ENCODE measurements at regions not wholly inside any gene's neighbourhood (a gene's known extent, or its start where the extent isn't known, plus 50 kb on each side); places are given as distances from the start of the nearest gene placed in this dataset.
A peak's percentile ranks its signal among the peaks of the same experiment; 100 is the strongest.

DNA sequence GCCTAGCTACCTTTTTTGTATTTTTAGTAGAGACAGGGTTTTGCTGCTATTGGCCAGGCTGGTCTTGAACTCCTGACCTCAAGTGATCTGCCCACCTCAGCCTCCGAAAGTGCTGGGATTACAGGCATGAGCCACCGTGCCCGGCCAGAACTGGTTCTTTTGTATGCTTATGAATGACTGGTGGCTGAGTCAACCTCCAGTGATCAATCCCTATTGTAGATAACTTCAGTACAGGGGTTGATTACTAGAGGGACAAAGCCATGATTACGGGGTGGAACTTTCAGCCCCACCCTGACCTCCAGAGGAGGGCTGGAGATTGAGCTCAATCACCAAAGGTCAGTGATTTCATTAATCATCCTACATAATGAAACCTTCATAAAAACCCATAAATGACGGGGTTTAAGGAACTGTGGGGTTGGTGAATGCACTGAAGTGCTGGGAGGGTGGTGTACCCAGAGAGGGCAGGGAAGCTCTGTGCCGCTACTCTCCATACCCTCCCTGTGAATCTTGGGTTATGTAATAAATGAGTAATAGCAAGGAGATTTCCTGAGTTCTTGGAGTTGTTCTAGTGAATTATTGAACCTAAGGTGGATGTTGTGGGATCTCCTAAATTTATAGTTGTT, 281.8 kb upstream of the CXCR4 start:
- FAIRE-seq, result no peak

DNA sequence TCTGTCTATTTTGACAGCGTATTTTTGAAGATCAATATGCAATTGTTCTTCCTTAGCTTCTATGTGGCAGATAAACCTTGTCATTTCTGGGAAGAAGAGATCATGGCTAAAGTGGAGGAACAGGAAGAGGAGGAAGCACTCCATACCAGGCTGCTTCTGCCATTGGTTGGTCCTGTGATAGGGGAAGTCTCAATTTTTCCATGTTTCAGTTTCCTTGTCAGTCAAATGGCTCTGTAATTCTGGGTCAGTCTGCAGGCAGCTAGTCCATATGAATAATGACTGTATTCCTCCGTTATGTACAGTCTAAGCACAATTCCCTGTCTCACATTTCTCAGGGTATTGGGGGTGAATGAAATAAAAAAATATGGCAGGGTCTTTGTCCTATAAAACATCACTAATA, 277.6 kb upstream of the CXCR4 start:
- no peak for FAIRE-seq

DNA sequence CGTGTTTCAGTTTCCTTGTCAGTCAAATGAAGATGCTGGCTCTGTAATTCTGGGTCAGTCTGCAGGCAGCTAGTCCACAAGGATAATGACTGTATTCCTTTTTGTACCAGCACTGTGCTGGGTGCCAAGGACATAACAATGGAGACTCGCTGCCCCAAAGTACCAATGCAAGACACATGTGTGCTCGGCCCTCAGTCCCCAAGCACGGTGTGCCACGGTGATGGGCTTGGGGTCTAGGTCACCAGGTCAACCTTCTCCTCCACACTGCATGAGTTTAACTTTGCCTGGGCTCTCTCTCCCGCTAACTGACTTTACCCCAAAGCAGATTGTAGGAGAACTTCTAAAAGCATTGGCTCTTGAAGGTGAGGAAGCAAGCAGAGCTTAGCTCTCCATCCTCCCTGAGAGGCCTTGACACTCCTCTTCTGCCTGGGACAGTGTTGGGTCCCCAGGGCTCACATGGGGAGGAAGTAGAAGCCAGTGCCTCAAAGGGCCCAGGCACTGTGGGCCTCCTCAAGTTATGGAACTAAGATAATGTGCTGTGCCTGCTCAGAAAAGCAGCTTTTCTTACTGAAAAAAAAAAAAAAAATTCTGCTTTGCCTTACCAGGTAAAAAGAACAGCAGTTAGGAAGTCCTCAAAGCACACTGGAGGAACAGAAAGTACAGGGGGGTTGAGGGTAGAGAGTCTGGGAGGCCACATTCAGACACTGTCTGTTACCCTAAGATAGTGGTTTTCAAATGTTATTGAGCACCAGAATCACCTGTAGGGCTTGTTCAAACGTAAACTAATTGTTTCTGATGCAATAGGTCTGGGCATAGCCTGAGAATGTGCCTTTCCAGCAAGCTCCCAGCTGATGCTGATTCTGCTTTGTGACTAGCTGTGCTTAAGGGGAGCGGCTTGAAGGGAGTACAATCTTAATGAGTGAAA, 276.4 kb upstream of the CXCR4 start:
- no peak for FAIRE-seq

DNA sequence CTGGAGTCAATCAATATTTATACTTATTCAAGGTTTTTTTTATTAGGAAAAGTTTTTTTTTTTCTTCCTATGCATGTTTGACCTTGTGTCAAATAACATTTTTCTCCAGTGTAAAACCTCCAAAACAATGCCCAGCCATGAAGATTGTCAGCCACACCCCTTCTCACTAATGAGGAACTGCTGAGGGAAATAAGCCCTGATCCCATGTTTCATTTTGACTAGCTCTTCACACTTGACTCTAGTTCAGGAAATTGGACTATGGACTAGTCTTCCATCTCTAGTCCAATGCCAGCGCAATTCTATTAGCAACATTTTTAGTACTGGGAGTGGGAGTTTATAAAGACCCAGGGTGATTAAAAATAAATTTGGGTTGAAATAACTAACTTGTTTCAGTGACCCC, 275.6 kb upstream of the CXCR4 start:
- FAIRE-seq, result no peak

DNA sequence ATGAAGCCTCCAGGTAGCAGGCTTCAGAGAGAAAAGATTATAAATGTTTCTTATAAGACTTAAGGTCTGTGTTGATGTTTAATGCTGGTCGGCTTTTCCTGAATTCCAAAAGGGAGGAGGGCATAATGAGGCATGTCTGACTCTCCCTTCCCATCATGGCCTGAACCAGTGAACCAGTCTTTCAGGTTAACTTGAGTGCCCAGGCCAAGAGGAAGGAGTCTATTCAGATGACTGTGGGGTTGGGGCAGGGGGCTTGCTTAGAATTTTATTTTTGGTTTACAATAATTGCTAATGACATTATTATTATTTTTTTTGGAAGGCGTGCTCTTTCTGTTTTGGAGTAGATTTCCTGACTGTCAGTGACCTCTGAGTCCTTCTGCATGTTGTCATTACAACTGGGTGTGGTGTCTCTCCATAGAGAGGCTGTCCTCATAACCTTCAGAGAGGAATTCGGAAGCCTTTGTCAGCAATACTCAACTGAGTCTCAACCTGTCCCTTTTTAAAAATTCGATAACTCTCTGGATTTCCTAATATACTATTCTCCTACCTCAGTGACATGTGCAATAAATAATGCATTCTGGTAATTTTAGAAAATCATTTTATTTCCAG, 275.1 kb upstream of the CXCR4 start:
- no peak for FAIRE-seq

DNA sequence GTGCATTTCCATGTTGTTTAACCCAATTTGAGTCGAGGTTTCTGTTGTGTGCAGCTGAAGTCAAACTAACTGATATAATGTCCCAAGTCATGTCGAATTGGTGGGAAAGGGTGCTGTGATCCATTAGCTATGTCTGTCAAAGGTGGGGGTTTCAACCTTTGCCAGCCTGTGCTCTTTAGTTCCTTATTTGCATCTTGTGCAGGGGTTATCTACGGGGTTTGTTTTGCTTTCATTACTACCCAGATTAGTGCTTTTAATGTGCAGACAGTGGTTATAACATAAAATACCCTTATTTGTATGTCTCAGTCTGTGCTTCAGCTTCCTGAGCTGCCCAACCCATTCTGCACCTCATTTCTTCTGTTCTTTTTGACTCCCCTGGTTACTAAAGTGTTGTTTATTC, 271.9 kb upstream of the CXCR4 start:
- FAIRE-seq, result no peak

DNA sequence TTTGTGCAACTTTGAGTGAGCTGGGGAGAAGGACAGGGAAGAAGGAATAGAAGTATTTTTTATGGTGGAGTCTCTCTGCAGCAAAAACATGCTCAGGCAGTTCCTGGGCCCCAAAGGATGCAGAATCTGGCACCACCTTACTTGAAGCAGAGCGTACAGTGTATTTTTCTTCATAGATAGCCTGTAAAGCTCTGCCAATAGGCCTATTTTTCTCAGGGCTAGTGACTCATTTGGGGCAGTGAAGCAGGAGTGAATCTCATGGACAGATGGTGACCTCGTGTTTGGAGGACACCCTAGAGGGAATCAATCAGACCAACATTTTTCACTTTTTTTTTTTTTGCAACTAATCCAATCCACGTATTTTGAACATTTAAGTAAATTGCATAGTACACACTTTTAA, 268.1 kb upstream of the CXCR4 start:
- FAIRE-seq, result no peak

DNA sequence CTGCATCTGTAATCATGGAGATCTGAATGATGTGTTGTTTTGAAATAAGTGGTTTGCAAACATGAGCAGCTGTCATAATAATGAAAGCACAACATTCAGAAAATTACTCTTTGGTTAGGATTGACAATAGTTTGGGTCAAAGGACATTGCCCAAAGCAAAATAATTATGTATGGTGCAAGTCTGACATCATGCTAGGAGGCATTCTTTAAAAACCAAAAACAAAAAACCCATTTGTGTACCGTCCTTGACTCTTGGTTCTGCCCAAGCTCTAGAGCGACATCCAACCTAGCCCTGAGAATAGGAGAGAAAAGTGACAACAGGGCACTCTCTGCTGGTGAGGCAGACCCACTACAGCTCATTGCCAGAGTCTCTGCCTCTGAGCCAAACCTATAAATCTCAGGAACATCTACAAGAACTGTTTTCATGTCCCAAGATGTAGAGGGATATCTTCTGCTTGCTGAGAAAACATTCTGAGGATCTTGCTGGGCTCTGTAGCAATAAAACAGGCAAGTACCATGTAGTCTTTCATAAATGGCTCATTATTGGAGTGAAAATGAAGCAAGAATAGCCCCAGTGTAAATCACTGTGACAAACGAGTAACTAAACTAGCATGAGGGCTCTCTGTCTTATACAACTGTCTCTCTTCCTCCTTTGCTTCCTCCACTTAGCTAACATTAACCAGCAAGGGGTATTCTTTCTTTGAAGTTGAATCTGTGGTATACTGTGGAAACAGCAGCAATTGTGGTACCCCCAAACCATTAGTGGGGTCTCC, 266.8 kb upstream of the CXCR4 start:
- FAIRE-seq, result peak; percentile 80

DNA sequence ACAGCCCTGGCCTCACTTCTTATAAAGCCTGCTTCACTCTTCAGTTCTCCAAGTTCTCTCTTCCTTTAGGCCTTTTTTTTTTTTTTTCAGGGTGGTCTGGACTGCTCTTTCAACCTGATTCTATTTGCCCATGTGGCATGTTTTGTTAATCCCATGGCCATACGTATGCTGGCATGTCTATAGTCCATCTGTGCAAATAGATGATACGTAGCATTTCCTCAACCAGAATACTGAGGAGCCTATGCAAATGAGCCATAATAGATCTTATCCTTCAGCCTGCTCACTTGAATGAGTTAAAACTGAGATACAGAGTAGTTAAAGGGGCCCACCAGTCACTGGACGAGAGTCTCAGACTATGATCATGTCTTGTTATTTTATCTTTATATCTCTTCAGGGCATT, 265.2 kb upstream of the CXCR4 start:
- no peak for FAIRE-seq

DNA sequence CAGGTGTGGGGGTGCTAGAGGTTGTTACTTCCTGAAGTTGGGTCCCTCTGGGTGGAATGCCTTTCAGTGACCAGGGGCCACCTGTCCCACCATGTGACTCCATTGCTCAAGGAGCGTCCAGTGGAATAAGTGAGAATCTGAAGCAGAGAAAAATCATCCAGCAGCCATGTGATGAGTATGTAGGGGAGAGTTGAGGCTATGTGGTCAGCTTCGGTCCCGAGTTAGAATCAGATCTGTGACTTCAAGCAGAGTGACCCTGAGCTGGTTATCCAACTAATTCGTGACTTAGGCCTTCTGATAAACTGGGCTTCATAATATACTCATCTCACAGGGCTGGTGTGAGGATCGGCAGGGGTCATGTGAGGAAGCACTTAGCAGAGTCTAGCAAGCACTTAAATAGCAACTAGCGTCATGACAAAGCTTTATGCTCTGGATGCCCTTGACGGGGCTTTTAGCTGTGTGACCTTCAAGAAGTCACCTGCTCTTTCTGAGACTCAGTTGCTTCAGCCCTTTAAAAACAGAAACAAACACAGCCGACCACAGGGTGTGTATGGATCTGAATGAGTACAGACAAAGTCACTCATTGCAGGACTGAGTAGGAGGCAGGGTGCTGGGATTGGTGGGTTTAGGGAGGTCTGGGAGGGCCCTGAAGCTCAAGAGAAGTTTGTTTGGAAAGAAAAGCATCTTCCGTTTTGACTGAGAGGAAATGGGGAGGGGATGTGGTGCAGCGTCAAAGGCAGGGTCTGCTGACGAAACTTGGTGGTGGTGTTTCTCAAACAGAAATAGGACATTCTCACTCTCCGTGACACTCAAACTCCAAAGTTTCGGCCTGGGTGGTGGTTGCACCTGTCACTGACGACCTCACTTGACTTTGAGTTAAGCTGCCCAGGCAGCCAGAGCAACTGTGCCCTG, 264.0 kb upstream of the CXCR4 start:
- FAIRE-seq, result no peak

DNA sequence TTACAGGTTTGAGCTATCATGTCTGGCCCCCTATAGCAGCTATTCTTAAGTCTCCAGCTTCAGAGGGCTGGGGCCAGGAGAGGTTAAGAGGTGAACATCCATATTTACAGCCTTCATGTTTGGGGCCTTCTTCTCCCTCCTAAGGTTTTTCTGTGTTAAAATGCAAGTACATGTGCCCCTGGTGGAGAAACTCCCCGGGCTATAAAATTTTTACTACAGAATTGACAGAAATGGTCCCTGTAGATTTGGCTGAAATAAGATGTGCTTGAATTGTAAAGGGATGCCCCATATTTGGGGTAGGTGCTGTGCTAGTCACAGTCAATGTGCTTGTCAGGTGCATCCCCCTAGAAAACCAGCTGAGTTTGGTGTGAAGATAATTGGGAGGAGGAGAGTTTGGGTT, 263.3 kb upstream of the CXCR4 start:
- FAIRE-seq, result no peak

DNA sequence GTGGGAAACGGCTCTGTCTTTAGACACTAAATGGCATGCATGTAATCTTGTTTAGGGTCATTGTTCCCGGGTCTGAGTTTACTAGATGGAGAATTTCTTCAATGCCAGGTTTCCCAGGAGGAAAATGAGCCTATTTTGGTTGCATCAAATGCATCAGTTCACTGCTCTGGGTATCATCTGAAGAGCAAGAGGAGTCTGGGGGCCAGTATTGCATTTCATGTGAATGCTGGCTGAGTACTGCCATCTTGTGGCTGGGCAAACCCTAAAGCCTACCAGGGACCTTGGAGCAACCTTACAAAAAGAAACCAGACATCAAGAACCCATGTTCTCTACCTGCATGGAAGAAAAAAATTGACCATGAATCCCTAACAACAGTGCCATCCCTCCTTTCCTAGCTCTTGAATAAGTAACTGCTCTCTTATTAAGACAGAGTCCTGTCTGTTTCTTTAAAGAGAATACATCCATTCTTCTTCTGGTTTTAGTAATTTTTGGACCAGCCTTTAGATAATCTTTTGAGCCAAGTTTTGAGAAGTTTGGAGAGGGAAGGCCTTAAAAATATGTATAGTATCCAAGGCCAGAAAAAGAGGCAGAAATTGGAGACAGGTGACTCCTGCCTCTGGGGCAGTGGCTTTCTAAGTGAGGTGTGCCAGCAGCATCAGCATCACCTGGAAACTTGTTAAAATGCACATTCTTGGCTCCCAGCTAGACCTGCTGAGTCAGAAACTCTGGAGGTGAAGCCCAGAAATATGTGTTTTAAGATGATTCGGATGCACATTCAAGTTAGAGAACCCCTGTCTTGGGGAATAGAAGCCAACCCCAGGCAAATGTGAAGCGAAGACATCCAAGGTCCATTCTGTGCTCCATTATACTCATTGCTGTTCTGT, 261.0 kb upstream of the CXCR4 start:
- FAIRE-seq, result no peak

DNA sequence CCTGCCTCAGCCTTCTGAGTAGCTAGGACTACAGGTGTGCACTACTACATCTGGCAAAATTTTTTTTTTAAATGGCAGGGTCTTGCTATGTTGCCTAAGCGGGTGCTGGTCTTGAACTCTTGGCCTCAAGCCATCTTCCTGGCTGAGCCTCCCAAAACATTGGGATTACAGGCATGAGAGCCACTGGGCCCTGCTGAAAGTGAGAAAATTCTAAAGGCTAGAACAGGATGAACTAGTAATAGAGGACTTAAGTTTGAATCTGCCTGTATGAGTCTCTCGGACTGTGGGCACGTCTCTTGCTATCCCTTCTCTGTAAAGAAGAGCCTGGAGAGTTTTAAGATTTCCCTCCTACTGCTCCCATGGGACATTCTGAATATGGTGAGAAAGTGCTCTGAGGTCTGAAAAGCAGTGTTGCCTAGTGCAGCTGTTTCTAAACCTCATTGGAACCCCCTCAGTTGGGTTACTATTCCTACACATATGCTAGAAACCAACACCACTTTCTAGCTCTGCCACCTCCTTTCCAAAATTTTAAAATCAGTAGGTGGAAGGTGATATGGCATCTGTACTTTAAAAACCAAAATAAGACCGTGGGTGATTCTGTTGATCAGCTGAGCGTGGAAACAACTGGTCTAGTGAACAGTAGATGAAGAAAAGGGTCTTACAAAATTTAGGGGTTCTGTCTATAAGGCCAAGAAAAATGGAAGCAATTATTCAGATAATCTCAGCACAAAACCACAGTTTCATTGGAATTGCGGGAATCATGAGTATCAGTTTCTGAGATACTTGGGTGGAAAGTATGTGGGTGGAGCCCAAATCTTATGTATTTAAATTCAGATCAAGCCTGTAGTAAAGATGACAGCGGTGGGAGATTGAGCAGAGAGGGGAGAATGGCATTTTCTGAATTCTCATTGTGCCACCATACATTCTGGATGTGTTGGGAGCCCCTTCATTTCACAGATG, 259.8 kb upstream of the CXCR4 start:
- no peak for FAIRE-seq

DNA sequence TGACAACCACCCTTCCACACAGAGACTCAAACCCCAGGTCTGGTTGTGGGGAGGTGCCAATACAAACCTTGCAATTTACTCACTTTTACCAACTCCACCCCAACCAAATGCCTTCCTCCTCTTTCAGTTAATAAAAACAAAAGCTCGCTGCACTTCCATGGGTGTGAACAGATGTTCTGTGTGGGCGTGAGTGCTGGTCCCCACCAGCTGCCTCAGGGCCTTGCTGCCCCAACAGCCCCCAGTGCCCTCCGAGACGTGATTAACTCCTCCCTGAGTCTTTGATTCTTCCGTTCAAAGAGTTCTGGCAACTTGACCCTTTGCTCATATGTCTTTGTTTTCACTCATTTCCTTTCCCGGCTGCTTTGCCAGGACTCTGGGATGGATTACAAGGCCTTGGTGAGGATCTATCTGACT, 258.9 kb upstream of the CXCR4 start:
- no peak for FAIRE-seq

DNA sequence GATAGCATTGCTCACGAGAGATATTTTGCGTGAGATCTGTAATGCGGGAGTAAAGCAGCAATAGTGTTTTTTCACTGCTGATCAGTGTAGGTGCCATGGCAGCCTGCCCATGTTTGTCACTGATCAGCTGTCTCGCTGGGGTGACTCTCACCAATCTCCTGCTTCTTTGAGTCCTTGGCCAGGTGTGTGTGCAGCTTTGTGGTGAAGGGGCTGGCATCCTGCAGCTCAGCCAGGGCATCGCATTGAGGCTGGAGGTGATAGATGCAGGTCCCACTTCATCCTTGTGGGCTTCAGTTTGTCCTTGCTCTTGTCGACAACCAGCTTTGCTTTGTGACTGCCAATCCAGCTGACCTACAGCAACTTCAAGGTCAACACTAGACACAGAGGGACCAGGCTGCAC, 258.3 kb upstream of the CXCR4 start:
- no peak for FAIRE-seq

DNA sequence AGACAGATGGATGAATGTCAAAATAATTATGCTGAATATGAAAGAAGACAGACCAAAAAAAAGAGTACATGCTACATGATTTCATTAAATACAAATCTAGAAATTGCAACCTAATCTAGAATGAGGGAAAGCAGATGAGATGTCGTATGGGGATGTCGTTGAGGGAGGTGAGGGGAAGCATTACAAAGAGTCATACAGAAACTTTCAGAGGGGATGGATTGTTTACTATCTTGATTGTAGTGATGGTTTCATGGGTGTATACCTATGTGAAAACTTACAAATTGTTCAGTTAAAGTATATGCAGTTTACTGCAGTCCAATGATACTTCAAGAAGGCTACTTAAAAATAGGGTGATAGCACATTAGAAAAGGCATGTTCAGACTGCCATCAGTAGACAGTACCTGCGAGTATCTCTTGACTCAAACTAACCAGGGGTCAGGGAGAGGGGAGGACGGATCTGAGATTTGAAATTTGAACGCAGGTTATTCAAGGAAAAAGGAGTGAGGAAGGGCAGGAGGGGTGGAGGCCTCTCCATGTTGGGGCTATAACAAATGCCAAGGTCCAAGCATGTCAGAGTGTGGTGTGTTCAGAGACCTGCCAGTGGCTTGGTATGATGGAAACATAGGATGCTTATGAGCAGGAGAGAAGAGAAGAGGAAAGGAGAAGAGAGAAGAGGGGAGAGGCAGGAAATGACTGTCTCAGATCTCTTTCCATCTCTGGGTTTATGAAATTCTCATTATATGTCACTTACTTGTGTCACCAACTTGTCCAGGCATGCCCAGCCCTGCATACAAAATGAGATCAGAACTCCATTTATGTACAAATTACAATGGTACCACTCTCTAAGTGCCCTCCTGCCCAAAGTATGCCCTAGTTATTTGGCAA, 257.3 kb upstream of the CXCR4 start:
- FAIRE-seq, result no peak

DNA sequence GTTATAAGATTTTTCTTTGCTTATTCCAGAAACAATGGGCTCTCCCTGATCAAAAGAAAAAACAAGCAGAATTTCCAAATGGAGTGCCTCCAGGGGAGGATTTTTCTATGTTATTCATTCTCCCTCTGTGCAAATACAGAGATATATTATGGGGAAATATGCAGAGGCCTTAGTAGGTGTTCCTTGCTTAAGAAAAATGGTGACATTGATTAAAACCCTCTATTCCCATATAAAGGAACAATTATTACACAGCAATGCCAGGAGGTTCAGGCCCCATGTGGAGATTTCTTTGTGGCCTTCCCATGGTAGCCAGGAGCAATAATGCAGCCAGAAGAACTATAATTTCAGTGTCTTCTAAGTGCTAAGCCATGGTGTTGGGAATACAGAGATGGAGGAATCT, 255.9 kb upstream of the CXCR4 start:
- FAIRE-seq, result no peak

DNA sequence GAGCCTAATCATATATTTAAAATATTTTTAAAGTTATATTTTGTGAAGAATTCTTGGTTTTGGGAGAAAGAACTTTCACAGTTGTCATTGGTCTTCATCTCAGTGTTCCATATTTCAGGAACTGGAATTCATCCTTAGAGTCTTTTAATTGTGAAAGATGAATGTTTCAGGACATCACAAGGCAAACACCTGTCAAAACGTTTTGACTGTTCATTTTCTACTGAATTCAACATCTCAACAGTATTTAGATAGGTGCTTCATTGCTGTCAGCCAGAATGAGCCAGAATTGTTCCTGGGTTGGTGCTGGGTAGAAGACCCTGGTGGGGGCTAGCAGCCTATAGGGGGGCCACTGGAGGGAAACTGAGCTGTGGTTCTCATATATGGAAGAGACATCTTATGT, 255.1 kb upstream of the CXCR4 start:
- no peak for FAIRE-seq

DNA sequence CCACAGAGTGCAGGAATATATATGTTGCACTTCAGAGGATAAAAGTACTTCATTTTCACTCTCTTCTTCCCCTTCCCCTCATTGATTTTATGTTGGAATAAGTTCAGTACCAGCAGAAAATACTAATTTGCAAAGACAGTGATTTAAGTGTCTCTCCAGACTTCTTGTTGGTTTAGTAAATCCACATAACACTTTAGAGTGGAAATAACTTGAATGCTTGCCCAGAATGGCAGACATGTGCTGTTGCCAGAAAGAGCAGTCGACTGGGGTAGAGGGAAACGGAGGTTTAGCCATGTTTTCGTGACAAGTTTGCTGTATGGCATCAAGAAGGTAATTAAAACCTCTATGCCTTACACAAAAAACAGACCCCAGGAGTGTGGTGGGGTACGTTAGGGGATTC, 246.0 kb upstream of the CXCR4 start:
- no peak for FAIRE-seq
